DOHH2 (cell line): ENCODE measurements at regions not wholly inside any gene's neighbourhood (a gene's known extent, or its start where the extent isn't known, plus 50 kb on each side); places are given as distances from the start of the nearest gene placed in this dataset.

Experiments used
- EZH2phosphoT487 ChIP-seq: fragments of 200-600 bp; sonication (generic); IDR thresholded peaks from 2 replicates; pipeline ENCODE4 v1.6.1; 2017; ENCODE audit warnings: borderline replicate concordance, mild to moderate bottlenecking, antibody characterized with exemption, low read length, moderate library complexity, mixed read lengths
- TF ChIP-seq, protein P1 (sequence below): fragments of 200-600 bp; sonication (generic); IDR thresholded peaks from one replicate; pipeline ENCODE4 v1.5.1; 2014; ENCODE audit warnings: antibody characterized with exemption, mild to moderate bottlenecking, low read depth, low read length; ENCODE audit not compliant: poor library complexity, severe bottlenecking

DNA sequence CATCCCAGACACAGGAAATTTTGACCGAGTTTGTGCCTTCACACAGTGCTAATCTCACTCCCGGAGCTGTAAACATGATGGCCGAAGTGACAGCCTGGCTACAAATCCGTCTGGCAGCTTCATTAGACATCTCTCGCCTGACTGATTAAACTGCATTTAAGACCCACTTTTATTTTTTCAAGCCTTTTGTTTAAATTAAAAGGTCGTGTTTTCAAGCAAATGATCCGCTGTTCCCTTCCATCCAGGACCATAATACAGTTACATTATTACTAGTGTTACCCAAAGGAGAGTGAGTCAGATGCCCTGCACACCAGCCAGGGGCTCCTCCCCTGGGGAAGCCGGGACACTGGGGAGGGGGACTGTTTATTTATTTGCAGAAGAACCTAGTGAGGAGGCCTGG is 200.2 kb downstream of the EXOC5 start:
- TF ChIP-seq, protein P1, sequence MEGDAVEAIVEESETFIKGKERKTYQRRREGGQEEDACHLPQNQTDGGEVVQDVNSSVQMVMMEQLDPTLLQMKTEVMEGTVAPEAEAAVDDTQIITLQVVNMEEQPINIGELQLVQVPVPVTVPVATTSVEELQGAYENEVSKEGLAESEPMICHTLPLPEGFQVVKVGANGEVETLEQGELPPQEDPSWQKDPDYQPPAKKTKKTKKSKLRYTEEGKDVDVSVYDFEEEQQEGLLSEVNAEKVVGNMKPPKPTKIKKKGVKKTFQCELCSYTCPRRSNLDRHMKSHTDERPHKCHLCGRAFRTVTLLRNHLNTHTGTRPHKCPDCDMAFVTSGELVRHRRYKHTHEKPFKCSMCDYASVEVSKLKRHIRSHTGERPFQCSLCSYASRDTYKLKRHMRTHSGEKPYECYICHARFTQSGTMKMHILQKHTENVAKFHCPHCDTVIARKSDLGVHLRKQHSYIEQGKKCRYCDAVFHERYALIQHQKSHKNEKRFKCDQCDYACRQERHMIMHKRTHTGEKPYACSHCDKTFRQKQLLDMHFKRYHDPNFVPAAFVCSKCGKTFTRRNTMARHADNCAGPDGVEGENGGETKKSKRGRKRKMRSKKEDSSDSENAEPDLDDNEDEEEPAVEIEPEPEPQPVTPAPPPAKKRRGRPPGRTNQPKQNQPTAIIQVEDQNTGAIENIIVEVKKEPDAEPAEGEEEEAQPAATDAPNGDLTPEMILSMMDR, result no peak
- TF ChIP-seq EZH2phosphoT487, result no peak
